CD8-positive, alpha-beta memory T cell (primary cell): ENCODE measurements at regions not wholly inside any gene's neighbourhood (a gene's known extent, or its start where the extent isn't known, plus 50 kb on each side); places are given as distances from the start of the nearest gene placed in this dataset.

Experiments used
- CTCF ChIA-PET: fragments of 350-600 bp; sonication (Branson Sonifier 250); formaldehyde crosslinking; loops from one replicate; lab custom pipeline; 2021; ENCODE audit warnings: antibody characterized with exemption; lab: Charles Lee
- POLR2A ChIA-PET: fragments of 350-600 bp; sonication (Branson Sonifier 250); formaldehyde crosslinking; loops from one replicate; lab custom pipeline; 2021; ENCODE audit warnings: antibody characterized with exemption; lab: Charles Lee
- DNase-seq, 5 donors: peaks; one replicate each; pipeline versions ENCODE4 v3.0.0 to v3.0.0-alpha.2; 2020 to 2022; ENCODE audit warnings: mixed read lengths in 1 of 5
- H3K27ac ChIP-seq: one replicate; pipeline ENCODE4 v1.7.0; 2013; ENCODE audit warnings: low read depth, mild to moderate bottlenecking, low read length, moderate library complexity
- H3K27me3 ChIP-seq: 2 replicates; pipeline ENCODE4 v1.7.0; 2013; ENCODE audit warnings: low read length, mild to moderate bottlenecking; ENCODE audit not compliant: insufficient read depth, poor library complexity, severe bottlenecking
- H3K36me3 ChIP-seq: 2 replicates; pipeline ENCODE4 v1.7.0; 2013; ENCODE audit warnings: mild to moderate bottlenecking, low read length, moderate library complexity; ENCODE audit not compliant: insufficient read depth
- H3K4me1 ChIP-seq: 2 replicates; pipeline ENCODE4 v1.7.0; 2013; ENCODE audit warnings: mild to moderate bottlenecking, low read length, moderate library complexity; ENCODE audit not compliant: insufficient read depth
- H3K4me3 ChIP-seq: 2 replicates; pipeline ENCODE4 v1.7.0; 2013; ENCODE audit warnings: mild to moderate bottlenecking, low read length
- H3K9me3 ChIP-seq: 2 replicates; pipeline ENCODE4 v1.7.0; 2013; ENCODE audit warnings: mild to moderate bottlenecking, low read length
- H3K27ac Mint-ChIP-seq, 8 donors: one replicate each; pipeline ENCODE4 v1.8.0; 2020 to 2021; ENCODE audit warnings: mixed read lengths in 8 of 8, mild to moderate bottlenecking in 6 of 8, inconsistent platforms in 3 of 8, moderate library complexity in 3 of 8
- H3K27me3 Mint-ChIP-seq, 2 donors: one replicate each; pipeline ENCODE4 v1.8.0; 2020 to 2021; ENCODE audit warnings: mixed read lengths in 2 of 2, mild to moderate bottlenecking in 1 of 2, moderate library complexity in 1 of 2
- H3K36me3 Mint-ChIP-seq, 3 donors: one replicate each; pipeline ENCODE4 v1.8.0; 2020 to 2021; ENCODE audit warnings: mixed read lengths in 3 of 3, inconsistent platforms in 1 of 3, mild to moderate bottlenecking in 1 of 3
- H3K4me1 Mint-ChIP-seq, 3 donors: one replicate each; pipeline ENCODE4 v1.8.0; 2020 to 2021; ENCODE audit warnings: mixed read lengths in 3 of 3, inconsistent platforms in 1 of 3, mild to moderate bottlenecking in 1 of 3
- H3K4me3 Mint-ChIP-seq, 7 donors: one replicate each; pipeline ENCODE4 v1.8.0; 2020 to 2021; ENCODE audit warnings: mixed read lengths in 7 of 7, mild to moderate bottlenecking in 6 of 7, moderate library complexity in 4 of 7, inconsistent platforms in 2 of 7
- H3K9me3 Mint-ChIP-seq, 5 donors: one replicate each; pipeline ENCODE4 v1.8.0; 2020 to 2022; ENCODE audit warnings: mixed read lengths in 5 of 5, mild to moderate bottlenecking in 3 of 5, moderate library complexity in 2 of 5, inconsistent platforms in 1 of 5

DNA sequence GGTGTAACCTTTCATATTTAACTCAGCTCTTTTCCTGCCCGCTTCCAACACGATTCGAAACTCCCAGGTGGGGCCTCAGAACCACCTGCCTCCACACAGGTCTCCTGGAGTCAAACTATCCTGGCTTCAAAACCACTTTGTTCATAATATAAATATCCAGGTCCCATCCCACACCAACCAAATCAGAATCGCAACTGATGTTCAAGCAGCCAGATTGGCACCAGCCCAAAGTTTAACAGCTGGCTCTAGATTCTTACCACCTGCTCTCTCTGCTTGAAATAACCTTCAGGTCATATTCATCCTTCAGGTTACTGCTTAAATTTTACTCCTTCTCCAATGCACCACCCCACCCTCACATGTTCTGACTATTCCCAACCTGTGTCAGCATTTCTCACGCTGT, 231.4 kb upstream of the TRPM3 start:
- POLR2A ChIA-PET, result no interaction called here

DNA sequence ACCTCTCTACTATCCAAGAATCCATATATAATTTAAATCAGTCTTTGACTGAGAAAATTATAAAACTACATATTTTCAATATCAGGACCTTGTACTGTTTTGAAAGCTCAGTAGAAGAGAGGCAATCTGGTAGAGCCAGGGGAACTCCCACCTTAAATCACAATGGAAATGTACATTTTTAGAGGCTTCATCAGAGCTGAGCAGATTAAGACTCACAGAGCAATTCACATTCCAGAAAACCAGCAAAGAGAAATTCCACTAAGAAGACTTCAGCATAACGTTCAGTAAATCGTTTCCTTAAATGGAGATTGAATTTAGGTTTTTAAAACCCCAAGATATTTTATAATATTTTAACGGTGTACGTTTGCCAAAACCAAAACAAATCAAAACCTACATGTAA, 227.8 kb upstream of the TRPM3 start:
- Mint-ChIP-seq H3K9me3 (peaks cover 0 to 4% (median 0%) of the 10 kb centered on the region in 5 donors), H3K27ac (no peak overlapping the region), H3K36me3 (no peaks in the 10 kb centered on the region), H3K4me1 (no peaks in the 10 kb centered on the region), H3K4me3 (no peak overlapping the region), H3K27me3 (peaks cover 0 to 3% of the 10 kb centered on the region in 2 donors)
- no peak for DNase-seq
- Histone ChIP-seq H3K9me3 (no peaks in the 10 kb centered on the region), H3K27ac (no peak overlapping the region), H3K4me1 (no peaks in the 10 kb centered on the region), H3K27me3 (no peaks in the 10 kb centered on the region), H3K36me3 (no peaks in the 10 kb centered on the region), H3K4me3 (no peak overlapping the region)
- CTCF ChIA-PET, result no interaction called here
- POLR2A ChIA-PET, result no interaction called here

More for the DNA sequence above, 231.4 kb upstream of the TRPM3 start:
- no peak overlapping the region for H3K27ac ChIP-seq
- H3K9me3 ChIP-seq, result no peaks in the 10 kb centered on the region
- H3K27me3 Mint-ChIP-seq, result peaks cover 0 to 3% of the 10 kb centered on the region in 2 donors
- H3K4me3 ChIP-seq, result no peak overlapping the region
- DNase-seq, result no peak
- no peak overlapping the region for H3K4me3 Mint-ChIP-seq
- no peaks in the 10 kb centered on the region for H3K36me3 Mint-ChIP-seq
- H3K4me1 Mint-ChIP-seq, result no peaks in the 10 kb centered on the region
- H3K9me3 Mint-ChIP-seq, result no peaks in the 10 kb centered on the region
- H3K36me3 ChIP-seq, result no peaks in the 10 kb centered on the region
- no peaks in the 10 kb centered on the region for H3K27me3 ChIP-seq
- no peaks in the 10 kb centered on the region for H3K4me1 ChIP-seq
- H3K27ac Mint-ChIP-seq, result no peak overlapping the region
- CTCF ChIA-PET, result no interaction called here

DNA sequence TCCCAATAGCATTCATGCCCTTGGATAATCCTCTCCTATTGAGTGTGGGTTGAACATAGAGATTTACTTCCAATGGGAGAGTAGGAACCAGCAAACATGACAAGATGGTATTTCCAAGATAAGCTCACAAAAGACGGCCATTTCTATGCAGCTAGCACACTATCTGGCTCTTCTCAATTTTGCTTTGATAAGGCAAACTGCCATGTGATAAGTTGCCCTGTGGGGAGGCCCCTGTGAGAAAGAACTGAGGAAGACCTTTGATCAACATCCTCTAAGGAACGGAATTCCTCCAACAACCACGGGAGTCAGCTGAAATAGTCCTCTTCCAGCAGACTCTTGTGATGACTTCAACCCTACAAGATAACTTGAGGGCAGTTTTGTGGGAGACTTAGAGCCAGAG, 211.9 kb upstream of the TRPM3 start:
- CTCF ChIA-PET, result interaction anchor here (0.8 kb wide), 1 partner anchor 10 kb away, joined by 3 read pairs; no protein-coding TSS in a partner anchor
- Mint-ChIP-seq H3K4me1 (no peaks in the 10 kb centered on the region), H3K9me3 (peaks cover 0 to 13% (median 8%) of the 10 kb centered on the region in 5 donors), H3K27me3 (peaks cover 4 to 22% of the 10 kb centered on the region in 2 donors), H3K27ac (no peak overlapping the region), H3K4me3 (no peak overlapping the region), H3K36me3 (no peaks in the 10 kb centered on the region)
- no peaks in the 10 kb centered on the region for H3K9me3 ChIP-seq
- no peaks in the 10 kb centered on the region for H3K36me3 ChIP-seq
- no peaks in the 10 kb centered on the region for H3K27me3 ChIP-seq
- H3K4me1 ChIP-seq, result no peaks in the 10 kb centered on the region
- H3K4me3 ChIP-seq, result no peak overlapping the region
- H3K27ac ChIP-seq, result no peak overlapping the region
- POLR2A ChIA-PET, result no interaction called here
- no peak for DNase-seq

DNA sequence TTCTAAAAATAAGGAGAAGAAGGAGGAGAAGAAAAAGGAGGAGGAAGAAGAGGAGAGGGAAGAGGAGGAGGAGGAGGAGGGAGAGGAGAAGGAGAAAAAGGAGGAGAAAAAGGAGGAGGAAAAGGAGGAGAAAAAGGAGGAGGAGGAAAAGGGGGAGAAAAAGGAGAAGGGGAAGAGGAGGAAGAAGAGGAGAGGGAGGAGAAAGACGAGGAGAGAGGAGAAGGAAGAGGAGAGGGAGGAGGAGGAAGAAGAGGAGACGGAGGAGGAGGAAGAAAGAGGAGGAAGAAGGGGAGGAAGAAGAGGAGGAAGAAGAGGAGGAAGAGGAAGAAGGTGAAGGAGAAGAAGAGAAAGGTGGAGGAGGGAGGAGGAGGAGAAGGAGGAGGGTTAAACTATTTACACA, 210.2 kb upstream of the TRPM3 start:
- Mint-ChIP-seq H3K9me3 (peaks cover 0 to 8% (median 2%) of the 10 kb centered on the region in 5 donors), H3K27me3 (peaks cover 4 to 20% of the 10 kb centered on the region in 2 donors), H3K27ac (no peak overlapping the region), H3K4me1 (no peaks in the 10 kb centered on the region), H3K36me3 (no peaks in the 10 kb centered on the region), H3K4me3 (no peak overlapping the region)
- ChIA-PET CTCF (no interaction called here), POLR2A (no interaction called here)
- Histone ChIP-seq H3K27ac (no peak overlapping the region), H3K36me3 (no peaks in the 10 kb centered on the region), H3K4me1 (no peaks in the 10 kb centered on the region), H3K9me3 (no peaks in the 10 kb centered on the region), H3K27me3 (no peaks in the 10 kb centered on the region), H3K4me3 (no peak overlapping the region)
- no peak for DNase-seq

DNA sequence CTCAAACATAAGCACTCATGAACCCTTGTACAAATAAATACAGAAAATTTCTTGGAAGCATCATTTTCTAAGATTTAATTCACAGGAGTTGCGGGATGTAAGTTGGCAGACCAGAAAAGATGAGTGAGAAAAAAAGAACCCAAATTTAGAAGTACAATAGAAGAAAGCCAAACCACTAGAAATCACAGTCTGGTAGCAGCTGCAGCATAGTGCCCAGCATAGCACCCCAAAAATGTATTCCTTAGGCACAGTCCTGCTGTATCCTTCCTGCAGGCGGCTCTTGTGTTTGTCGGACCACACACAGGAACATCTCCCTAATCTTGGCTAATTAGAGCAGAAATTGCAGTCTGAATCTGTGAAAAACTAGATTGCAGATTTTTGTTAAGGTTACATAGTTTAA, 208.5 kb upstream of the TRPM3 start:
- no peaks in the 10 kb centered on the region for H3K9me3 ChIP-seq
- H3K4me3 Mint-ChIP-seq, result no peak overlapping the region
- H3K36me3 Mint-ChIP-seq, result no peaks in the 10 kb centered on the region
- no peaks in the 10 kb centered on the region for H3K4me1 Mint-ChIP-seq
- H3K4me3 ChIP-seq, result no peak overlapping the region
- H3K27me3 ChIP-seq, result no peaks in the 10 kb centered on the region
- peaks cover 2 to 20% of the 10 kb centered on the region in 2 donors for H3K27me3 Mint-ChIP-seq
- no peak for DNase-seq
- CTCF ChIA-PET, result no interaction called here
- H3K36me3 ChIP-seq, result no peaks in the 10 kb centered on the region
- no peak overlapping the region for H3K27ac ChIP-seq
- H3K27ac Mint-ChIP-seq, result no peak overlapping the region
- no peaks in the 10 kb centered on the region for H3K4me1 ChIP-seq
- POLR2A ChIA-PET, result no interaction called here
- H3K9me3 Mint-ChIP-seq, result no peaks in the 10 kb centered on the region

DNA sequence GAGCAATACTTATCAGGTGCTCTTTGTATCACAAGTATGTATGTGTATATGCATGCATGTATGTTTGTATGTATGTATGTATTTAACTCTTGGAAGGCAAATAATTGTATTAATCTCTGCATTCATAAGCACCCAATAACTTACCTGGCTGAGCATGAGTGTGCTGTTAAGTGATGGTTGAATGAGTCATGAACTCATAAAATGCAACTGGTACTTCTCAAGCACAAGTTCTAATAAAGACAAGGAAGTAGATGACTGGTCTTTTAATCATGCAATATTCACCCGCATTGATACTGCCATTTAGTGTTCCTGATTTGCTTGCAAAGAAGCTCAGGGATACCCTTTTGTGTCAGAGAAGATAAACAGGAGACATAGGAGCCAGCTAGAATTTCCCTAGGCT, 204.9 kb upstream of the TRPM3 start:
- CTCF ChIA-PET, result no interaction called here

DNA sequence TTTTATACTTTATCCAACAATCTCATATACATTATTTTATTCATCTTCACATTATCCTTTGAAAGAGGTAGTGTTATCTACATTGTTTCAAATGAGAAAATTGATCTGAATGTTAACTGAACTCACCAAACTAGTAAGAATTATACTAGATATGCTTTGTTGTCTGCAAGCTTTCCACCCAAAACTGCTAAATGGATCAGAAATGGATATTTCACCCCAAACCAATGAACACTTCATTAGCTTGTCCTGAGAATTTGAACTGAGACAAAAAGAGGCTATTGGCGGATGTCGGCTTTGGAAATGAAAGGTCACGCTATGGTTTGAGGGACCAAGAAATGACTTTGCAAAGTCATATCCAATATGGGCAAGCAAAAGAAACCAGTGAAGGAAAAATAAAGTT, 201.9 kb upstream of the TRPM3 start:
- Histone ChIP-seq H3K4me3 (no peak overlapping the region), H3K27ac (no peak overlapping the region), H3K36me3 (no peaks in the 10 kb centered on the region), H3K4me1 (no peaks in the 10 kb centered on the region), H3K9me3 (no peaks in the 10 kb centered on the region), H3K27me3 (no peaks in the 10 kb centered on the region)
- DNase-seq, result no peak
- no peaks in the 10 kb centered on the region for H3K36me3 Mint-ChIP-seq
- CTCF ChIA-PET, result interaction anchor here (0.8 kb wide), 1 partner anchor 11 kb away, joined by 3 read pairs; no protein-coding TSS in a partner anchor
- H3K4me3 Mint-ChIP-seq, result no peak overlapping the region
- H3K27me3 Mint-ChIP-seq, result peaks cover 0 to 11% of the 10 kb centered on the region in 2 donors
- H3K4me1 Mint-ChIP-seq, result no peaks in the 10 kb centered on the region
- H3K27ac Mint-ChIP-seq, result no peak overlapping the region
- POLR2A ChIA-PET, result interaction anchor here (0.6 kb wide), 1 partner anchor 711 kb away, joined by 9 read pairs; no protein-coding TSS in a partner anchor
- no peaks in the 10 kb centered on the region for H3K9me3 Mint-ChIP-seq

More for the DNA sequence above, 204.9 kb upstream of the TRPM3 start:
- H3K27ac ChIP-seq, result no peak overlapping the region
- no peak overlapping the region for H3K4me3 ChIP-seq
- no peaks in the 10 kb centered on the region for H3K4me1 Mint-ChIP-seq
- no peaks in the 10 kb centered on the region for H3K9me3 Mint-ChIP-seq
- H3K4me3 Mint-ChIP-seq, result no peak overlapping the region
- POLR2A ChIA-PET, result no interaction called here
- no peaks in the 10 kb centered on the region for H3K4me1 ChIP-seq
- H3K27me3 Mint-ChIP-seq, result peaks cover 0 to 16% of the 10 kb centered on the region in 2 donors
- H3K36me3 ChIP-seq, result no peaks in the 10 kb centered on the region
- no peak overlapping the region for H3K27ac Mint-ChIP-seq
- no peak for DNase-seq
- no peaks in the 10 kb centered on the region for H3K27me3 ChIP-seq
- no peaks in the 10 kb centered on the region for H3K36me3 Mint-ChIP-seq
- no peaks in the 10 kb centered on the region for H3K9me3 ChIP-seq

DNA sequence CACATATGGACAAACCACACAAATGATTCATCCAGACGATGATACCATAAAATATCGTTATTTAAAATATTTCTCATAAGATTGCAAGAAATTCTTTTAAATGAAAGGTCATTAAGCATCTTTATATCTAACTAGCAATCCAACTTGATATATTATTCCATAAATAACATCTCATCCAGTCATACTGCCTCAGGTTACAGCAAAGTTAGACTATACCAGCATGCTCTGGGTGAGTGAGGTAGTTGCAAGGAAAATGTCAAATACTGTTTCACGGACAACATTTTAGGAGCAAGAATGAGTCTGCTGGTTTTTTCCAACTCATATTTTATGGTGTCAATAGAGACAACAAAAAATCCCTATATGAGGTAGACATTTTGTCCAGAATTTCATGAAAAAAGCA, 200.9 kb upstream of the TRPM3 start:
- no peak overlapping the region for H3K4me3 Mint-ChIP-seq
- no peaks in the 10 kb centered on the region for H3K36me3 Mint-ChIP-seq
- POLR2A ChIA-PET, result no interaction called here

More for the DNA sequence above, 200.9 kb upstream of the TRPM3 start:
- no peak for DNase-seq
- H3K9me3 Mint-ChIP-seq, result no peaks in the 10 kb centered on the region
- Histone ChIP-seq H3K4me1 (no peaks in the 10 kb centered on the region), H3K27ac (no peak overlapping the region), H3K36me3 (no peaks in the 10 kb centered on the region), H3K27me3 (no peaks in the 10 kb centered on the region), H3K9me3 (no peaks in the 10 kb centered on the region), H3K4me3 (no peak overlapping the region)
- CTCF ChIA-PET, result no interaction called here
- H3K4me1 Mint-ChIP-seq, result no peaks in the 10 kb centered on the region
- no peak overlapping the region for H3K27ac Mint-ChIP-seq
- peaks cover 1 to 9% of the 10 kb centered on the region in 2 donors for H3K27me3 Mint-ChIP-seq
